H9 (cell line): ENCODE measurements at regions not wholly inside any gene's neighbourhood (a gene's known extent, or its start where the extent isn't known, plus 50 kb on each side); places are given as distances from the start of the nearest gene placed in this dataset.

Source experiments
- DNase-seq: peaks from one replicate; pipeline ENCODE4 v3.0.0-alpha.2; 2017
- H2AFZ ChIP-seq: one replicate; pipeline ENCODE4 v1.6.1; 2013; ENCODE audit warnings: mild to moderate bottlenecking, low read length, control low read depth, moderate library complexity
- H2AK5ac ChIP-seq: 2 replicates; pipeline ENCODE4 v1.6.1; 2013; ENCODE audit warnings: low read length, control low read depth, mixed read lengths; ENCODE audit not compliant: insufficient read length
- H2BK120ac ChIP-seq: one replicate; pipeline ENCODE4 v1.6.1; 2013; ENCODE audit warnings: low read depth, mild to moderate bottlenecking, low read length, control low read depth, inconsistent platforms; ENCODE audit not compliant: poor library complexity, severe bottlenecking
- H2BK12ac ChIP-seq: 2 replicates; pipeline ENCODE4 v1.6.1; 2013; ENCODE audit warnings: low read length, control low read depth, mixed read lengths, low read depth; ENCODE audit not compliant: insufficient read length
- H2BK15ac ChIP-seq: 2 replicates; pipeline ENCODE4 v1.6.1; 2013; ENCODE audit warnings: low read depth, low read length, control low read depth
- H2BK20ac ChIP-seq: one replicate; pipeline ENCODE4 v1.6.1; 2013; ENCODE audit warnings: low read depth, mild to moderate bottlenecking, low read length, control low read depth, inconsistent platforms; ENCODE audit not compliant: poor library complexity, severe bottlenecking
- H2BK5ac ChIP-seq: 2 replicates; pipeline ENCODE4 v1.6.1; 2013; ENCODE audit warnings: low read length, control low read depth, mixed read lengths; ENCODE audit not compliant: insufficient read length
- H3K14ac ChIP-seq: 2 replicates; pipeline ENCODE4 v1.6.1; 2013; ENCODE audit warnings: low read length, control low read depth; ENCODE audit not compliant: insufficient read depth
- H3K18ac ChIP-seq: 2 replicates; pipeline ENCODE4 v1.6.1; 2013; ENCODE audit warnings: low read depth, mild to moderate bottlenecking, mixed read lengths, low read length, control low read depth; ENCODE audit not compliant: insufficient read length
- H3K23ac ChIP-seq: 2 replicates; pipeline ENCODE4 v1.6.1; 2013; ENCODE audit warnings: low read length, control low read depth, mixed read lengths, low read depth; ENCODE audit not compliant: insufficient read length
- H3K23me2 ChIP-seq: 2 replicates; pipeline ENCODE4 v1.6.1; 2013; ENCODE audit warnings: low read depth, mild to moderate bottlenecking, mixed read lengths, low read length, control low read depth; ENCODE audit not compliant: insufficient read length, poor library complexity, severe bottlenecking
- H3K27ac ChIP-seq: 2 replicates; pipeline ENCODE4 v1.5.1; 2013; ENCODE audit warnings: low read length, control low read depth, mixed read lengths, low read depth; ENCODE audit not compliant: insufficient read length
- H3K27me3 ChIP-seq: 2 replicates; pipeline ENCODE4 v1.6.1; 2013; ENCODE audit warnings: low read length, control low read depth, inconsistent platforms; ENCODE audit not compliant: insufficient read depth
- H3K4ac ChIP-seq: 2 replicates; pipeline ENCODE4 v1.6.1; 2013; ENCODE audit warnings: low read depth, mild to moderate bottlenecking, control low read depth, inconsistent platforms, low read length, moderate library complexity
- H3K4me1 ChIP-seq: 2 replicates; pipeline ENCODE4 v1.6.1; 2013; ENCODE audit warnings: low read length, control low read depth, inconsistent platforms; ENCODE audit not compliant: insufficient read depth
- H3K4me2 ChIP-seq: 2 replicates; pipeline ENCODE4 v1.6.1; 2013; ENCODE audit warnings: low read length, control low read depth, mixed read lengths; ENCODE audit not compliant: insufficient read length, insufficient read depth
- H3K56ac ChIP-seq: 2 replicates; pipeline ENCODE4 v1.6.1; 2013; ENCODE audit warnings: low read depth, mild to moderate bottlenecking, mixed read lengths, low read length, control low read depth; ENCODE audit not compliant: insufficient read length
- H3K79me1 ChIP-seq: 2 replicates; pipeline ENCODE4 v1.6.1; 2013; ENCODE audit warnings: low read depth, mild to moderate bottlenecking, moderate library complexity, low read length, control low read depth, inconsistent platforms; ENCODE audit not compliant: insufficient read depth, poor library complexity, severe bottlenecking
- H3K79me2 ChIP-seq: 2 replicates; pipeline ENCODE4 v1.6.1; 2013; ENCODE audit warnings: low read length, control low read depth, inconsistent platforms; ENCODE audit not compliant: insufficient read depth
- H3K9ac ChIP-seq: 2 replicates; pipeline ENCODE4 v1.6.1; 2013; ENCODE audit warnings: low read length, control low read depth, mixed read lengths; ENCODE audit not compliant: insufficient read length; ENCODE audit errors: extremely low read depth
- H3K9me3 ChIP-seq: one replicate; pipeline ENCODE4 v1.6.1; 2013; ENCODE audit warnings: low read depth, low read length, inconsistent platforms; ENCODE audit not compliant: control insufficient read depth
- H3T11ph ChIP-seq: one replicate; pipeline ENCODE4 v1.6.1; 2013; ENCODE audit warnings: mild to moderate bottlenecking, low read length, control low read depth, inconsistent platforms
- H4K20me1 ChIP-seq: one replicate; pipeline ENCODE4 v1.6.1; 2013; ENCODE audit not compliant: control insufficient read depth, insufficient read length, insufficient read depth
- H4K5ac ChIP-seq: 2 replicates; pipeline ENCODE4 v1.6.1; 2013; ENCODE audit warnings: low read depth, mild to moderate bottlenecking, mixed read lengths, low read length, control low read depth; ENCODE audit not compliant: insufficient read length
- H4K8ac ChIP-seq: replicated peaks from 2 replicates; pipeline ENCODE4 v1.6.1; 2013; ENCODE audit warnings: low read length, control low read depth, mixed read lengths, low read depth; ENCODE audit not compliant: insufficient read length
- H4K91ac ChIP-seq: 2 replicates; pipeline ENCODE4 v1.6.1; 2013; ENCODE audit warnings: low read depth, mild to moderate bottlenecking, moderate library complexity, mixed read lengths, low read length, control low read depth; ENCODE audit not compliant: insufficient read length
- H3K27ac Mint-ChIP-seq, 3 experiments: 2 replicates in 2 of 3; 3 replicates in 1 of 3; pipeline ENCODE4 v1.8.0; 2020 to 2021; ENCODE audit warnings: mixed read lengths in 3 of 3, mild to moderate bottlenecking in 1 of 3, moderate library complexity in 1 of 3
- H3K27me3 Mint-ChIP-seq: 2 replicates; pipeline ENCODE4 v1.8.0; 2021; ENCODE audit warnings: low read depth, mild to moderate bottlenecking, moderate library complexity, mixed read lengths
- H3K36me3 Mint-ChIP-seq, 3 experiments: 2 replicates in 2 of 3; 3 replicates in 1 of 3; pipeline ENCODE4 v1.8.0; 2020 to 2021; ENCODE audit warnings: low read depth in 3 of 3, mixed read lengths in 3 of 3; ENCODE audit not compliant: insufficient read depth in 1 of 3
- H3K4me1 Mint-ChIP-seq, 2 experiments: 2 replicates each; pipeline ENCODE4 v1.8.0; 2020; ENCODE audit warnings: mixed read lengths in 2 of 2
- H3K4me3 Mint-ChIP-seq, 2 experiments: 2 replicates in 1 of 2; 3 replicates in 1 of 2; pipeline ENCODE4 v1.8.0; 2020 to 2021; ENCODE audit warnings: mild to moderate bottlenecking in 2 of 2, mixed read lengths in 2 of 2, moderate library complexity in 1 of 2
- H3K9me3 Mint-ChIP-seq, 2 experiments: 2 replicates in 1 of 2; 3 replicates in 1 of 2; pipeline ENCODE4 v1.8.0; 2020; ENCODE audit warnings: mild to moderate bottlenecking in 2 of 2, mixed read lengths in 2 of 2, moderate library complexity in 1 of 2
- CTCF ChIP-seq: fragments of 200-600 bp; sonication (generic); conservative IDR thresholded peaks from 3 replicates; pipeline ENCODE4 v1.8.0; 2021; ENCODE audit warnings: antibody characterized with exemption, mild to moderate bottlenecking
- WGBS: extraction: QIAGEN DNeasy Blood & Tissue Kit; methylation state at CpG from one replicate; pipeline ENCODE4 v1.1.7; 2013; ENCODE audit warnings: missing lambda C conversion rate, low lambda C conversion rate, mixed read lengths; ENCODE audit not compliant: insufficient read length; ENCODE audit errors: extremely low coverage; 5-methylcytosine and 5-hydroxymethylcytosine counted together

DNA sequence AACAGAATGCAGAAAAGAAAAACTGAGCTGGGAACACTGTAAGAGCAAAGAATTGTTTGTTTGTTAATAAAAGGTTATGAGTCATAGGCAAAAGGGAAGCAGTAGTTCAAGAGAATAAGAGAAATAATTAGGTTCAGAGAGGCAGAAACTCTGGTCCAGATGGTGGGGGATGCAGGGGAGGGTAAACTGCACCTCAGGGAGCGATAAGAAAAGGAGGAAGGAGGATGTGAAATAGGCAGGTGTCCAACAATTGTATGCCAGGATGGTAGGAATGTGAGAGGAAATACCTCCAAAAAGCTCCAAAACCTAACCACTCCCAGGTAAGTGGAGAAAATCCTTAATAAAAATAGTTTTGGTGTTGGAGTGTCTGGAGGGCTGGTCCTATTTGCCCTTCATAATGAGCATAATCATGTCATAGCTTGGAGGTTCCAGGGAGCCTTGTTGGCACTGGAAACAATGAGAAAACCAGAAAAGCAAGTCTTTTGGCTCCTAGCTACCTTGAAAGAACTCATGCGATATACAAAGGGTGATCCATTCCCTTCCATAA lies 405.4 kb upstream of the TBL1XR1 start:
- H3K27me3 Mint-ChIP-seq: no peaks in the 10 kb centered on the region
- no peaks in the 10 kb centered on the region for H3K27me3 ChIP-seq
- DNase-seq: no peak
- H3K14ac ChIP-seq: no peak overlapping the region
- H3K9ac ChIP-seq: no peak overlapping the region
- no peak overlapping the region for H2BK15ac ChIP-seq
- H3K36me3 Mint-ChIP-seq: peaks cover 0 to 9% (median 4%) of the 10 kb centered on the region in 3 experiments; a peak in 3 of 7 replicates
- H2AFZ ChIP-seq: no peak overlapping the region
- H2BK12ac ChIP-seq: no peak overlapping the region
- peaks cover 15% of the 10 kb centered on the region for H3K4me1 ChIP-seq
- no peak overlapping the region for H4K8ac ChIP-seq
- H2BK120ac ChIP-seq: no peak overlapping the region
- no CpG with 5 or more reads among the region's 2 CpGs for WGBS
- no peaks in the 10 kb centered on the region for H3K79me1 ChIP-seq
- no peak overlapping the region for H3K4me2 ChIP-seq
- no peak overlapping the region for H3K4ac ChIP-seq
- peaks cover 7 to 9% of the 10 kb centered on the region in 2 experiments for H3K9me3 Mint-ChIP-seq
- no peak for TF ChIP-seq CTCF
- no peak overlapping the region for H3K23ac ChIP-seq
- no peak overlapping the region for H3K56ac ChIP-seq
- no peak overlapping the region for H3K4me3 Mint-ChIP-seq
- H4K20me1 ChIP-seq: no peaks in the 10 kb centered on the region
- H3K18ac ChIP-seq: no peak overlapping the region
- peaks cover 35 to 36% of the 10 kb centered on the region in 2 experiments for H3K4me1 Mint-ChIP-seq
- H3K27ac ChIP-seq: no peak overlapping the region
- no peaks in the 10 kb centered on the region for H3K23me2 ChIP-seq
- H2BK5ac ChIP-seq: no peak overlapping the region
- no peak overlapping the region for H4K91ac ChIP-seq
- H2BK20ac ChIP-seq: no peak overlapping the region
- H3K27ac Mint-ChIP-seq: no peak overlapping the region
- no peak overlapping the region for H2AK5ac ChIP-seq
- no peak overlapping the region for H3T11ph ChIP-seq
- no peaks in the 10 kb centered on the region for H3K79me2 ChIP-seq
- H4K5ac ChIP-seq: no peak overlapping the region
- no peaks in the 10 kb centered on the region for H3K9me3 ChIP-seq
